ENCODE measurements at regions not wholly inside any gene's neighbourhood (a gene's known extent, or its start where the extent isn't known, plus 50 kb on each side); places are given as distances from the start of the nearest gene placed in this dataset.

GRCh38 chr10:58967551-58968388, 208.7 kb upstream of the PHYHIPL start:
- peak in 1 of 2 experiments; percentile 43 for DNase-seq (ENCODE audit: low spot score in 2 of 2, unreplicated experiment in 2 of 2)
- no peak for TF ChIP-seq CTCF (IDR thresholded peaks at IDR 0.05; ENCODE audit: unreplicated experiment)
- Mint-ChIP-seq H3K9me3 (no peaks in the 10 kb centered on the region), H3K27ac (no peak overlapping the region), H3K27me3 (ENCODE audit: low read depth) (peaks cover 9% of the 10 kb centered on the region), H3K4me3 (peak overlapping the region; percentile 49), H3K4me1 (peaks cover 12% of the 10 kb centered on the region), H3K36me3 (no peaks in the 10 kb centered on the region)

GRCh38 chr10:58968389-58968755, 208.1 kb upstream of the PHYHIPL start:
- Mint-ChIP-seq H3K36me3 (no peaks in the 10 kb centered on the region), H3K4me3 (no peak overlapping the region), H3K27me3 (ENCODE audit: low read depth) (peaks cover 9% of the 10 kb centered on the region), H3K9me3 (no peaks in the 10 kb centered on the region), H3K27ac (no peak overlapping the region), H3K4me1 (peaks cover 12% of the 10 kb centered on the region)
- no peak for DNase-seq (ENCODE audit: low spot score in 2 of 2, unreplicated experiment in 2 of 2)
- no peak for TF ChIP-seq CTCF (IDR thresholded peaks at IDR 0.05; ENCODE audit: unreplicated experiment)

- H3K27me3 Mint-ChIP-seq (ENCODE audit: low read depth) = peaks cover 9% of the 10 kb centered on the region
These were observed 206.9 kb upstream of the PHYHIPL start for GRCh38 chr10:58969576-58969975.

GRCh38 chr10:58970160-58970915, 206.1 kb upstream of the PHYHIPL start:
- Mint-ChIP-seq H3K27ac (no peak overlapping the region), H3K27me3 (ENCODE audit: low read depth) (peaks cover 9% of the 10 kb centered on the region), H3K36me3 (no peaks in the 10 kb centered on the region), H3K4me3 (no peak overlapping the region), H3K9me3 (no peaks in the 10 kb centered on the region), H3K4me1 (peaks cover 17% of the 10 kb centered on the region)
- DNase-seq (ENCODE audit: low spot score in 2 of 2, unreplicated experiment in 2 of 2) = no peak
- no peak for TF ChIP-seq CTCF (IDR thresholded peaks at IDR 0.05; ENCODE audit: unreplicated experiment)

More at GRCh38 chr10:58969576-58969975, 206.9 kb upstream of the PHYHIPL start:
- Mint-ChIP-seq H3K4me1 (peaks cover 17% of the 10 kb centered on the region), H3K27ac (no peak overlapping the region), H3K4me3 (no peak overlapping the region), H3K36me3 (no peaks in the 10 kb centered on the region), H3K9me3 (no peaks in the 10 kb centered on the region)
- DNase-seq (ENCODE audit: low spot score in 2 of 2, unreplicated experiment in 2 of 2) = no peak
- TF ChIP-seq CTCF (IDR thresholded peaks at IDR 0.05; ENCODE audit: unreplicated experiment) = no peak

GRCh38 chr10:58971211-58971610, 205.2 kb upstream of the PHYHIPL start:
- no peak for DNase-seq (ENCODE audit: low spot score in 2 of 2, unreplicated experiment in 2 of 2)
- H3K4me1 Mint-ChIP-seq = peaks cover 17% of the 10 kb centered on the region
- no peak for TF ChIP-seq CTCF (IDR thresholded peaks at IDR 0.05; ENCODE audit: unreplicated experiment)
- H3K9me3 Mint-ChIP-seq = no peaks in the 10 kb centered on the region
- H3K4me3 Mint-ChIP-seq = no peak overlapping the region
- no peaks in the 10 kb centered on the region for H3K36me3 Mint-ChIP-seq
- no peak overlapping the region for H3K27ac Mint-ChIP-seq
- peaks cover 9% of the 10 kb centered on the region for H3K27me3 Mint-ChIP-seq (ENCODE audit: low read depth)
